SU-DHL-6 (cell line): ENCODE measurements at regions not wholly inside any gene's neighbourhood (a gene's known extent, or its start where the extent isn't known, plus 50 kb on each side); places are given as distances from the start of the nearest gene placed in this dataset.

Source experiments
- CTCF ChIP-seq: fragments of 200-600 bp; sonication (generic); IDR thresholded peaks from one replicate; pipeline ENCODE4 v1.5.1; 2017; ENCODE audit warnings: antibody characterized with exemption, mild to moderate bottlenecking, low read length, moderate library complexity; ENCODE audit not compliant: insufficient read depth, poor library complexity, severe bottlenecking
- EZH2phosphoT487 ChIP-seq: fragments of 200-600 bp; sonication (generic), shearing (Covaris generic); conservative IDR thresholded peaks from 2 replicates; pipeline ENCODE4 v1.6.1; 2018; ENCODE audit warnings: mild to moderate bottlenecking, antibody characterized with exemption, low read length, moderate library complexity, mixed read lengths

GRCh38 chr9:87337335-87338087 is 160.2 kb upstream of the DAPK1 start:
- no peak for TF ChIP-seq CTCF
- no peak for TF ChIP-seq EZH2phosphoT487
